ENCODE measurements at regions not wholly inside any gene's neighbourhood (a gene's known extent, or its start where the extent isn't known, plus 50 kb on each side); places are given as distances from the start of the nearest gene placed in this dataset.

GRCh38 chr13:21970918-21971317 lies 300.0 kb downstream of the FGF9 start:
- H3K27ac ChIP-seq (ENCODE audit: low read depth, low read length, poor library complexity, severe bottlenecking) = no peak overlapping the region
- H3K4me1 ChIP-seq (ENCODE audit: insufficient read depth, low read length, severe bottlenecking) = no peaks in the 10 kb centered on the region
- no peaks in the 10 kb centered on the region for H3K36me3 ChIP-seq (ENCODE audit: insufficient read depth, low read length)
- no peak for TF ChIP-seq CTCF (IDR thresholded peaks at IDR 0.05; ENCODE audit: low read length)
- no peak for TF ChIP-seq EZH2 (IDR thresholded peaks at IDR 0.05; ENCODE audit: borderline replicate concordance, low read length)
- no peaks in the 10 kb centered on the region for H4K20me1 ChIP-seq (ENCODE audit: insufficient read depth, low read length)
- no peaks in the 10 kb centered on the region for H3K27me3 ChIP-seq (ENCODE audit: insufficient read depth, low read length)
- no peaks in the 10 kb centered on the region for H3K9me2 ChIP-seq (ENCODE audit: low read depth, low read length)
- H3K9me3 ChIP-seq (ENCODE audit: low read length) = no peaks in the 10 kb centered on the region
- H3F3A ChIP-seq (ENCODE audit: insufficient read depth, low read length) = no peaks in the 10 kb centered on the region
- no peak overlapping the region for H3K9ac ChIP-seq (ENCODE audit: low read length)
- H3K79me2 ChIP-seq (ENCODE audit: insufficient read depth, low read length) = no peaks in the 10 kb centered on the region
- no peak overlapping the region for H3K4me2 ChIP-seq (ENCODE audit: low read length)
- H3K4me3 ChIP-seq (ENCODE audit: low read depth, low read length, poor library complexity, severe bottlenecking) = no peak overlapping the region
- H2AFZ ChIP-seq (ENCODE audit: low read length) = no peak overlapping the region

- Histone ChIP-seq H3K27ac (ENCODE audit: low read depth, low read length, poor library complexity, severe bottlenecking) (no peak overlapping the region), H3K27me3 (ENCODE audit: insufficient read depth, low read length) (no peaks in the 10 kb centered on the region), H3K9me2 (ENCODE audit: low read depth, low read length) (no peaks in the 10 kb centered on the region), H3K9me3 (ENCODE audit: low read length) (no peaks in the 10 kb centered on the region), H2AFZ (ENCODE audit: low read length) (no peak overlapping the region), H4K20me1 (ENCODE audit: insufficient read depth, low read length) (no peaks in the 10 kb centered on the region), H3K36me3 (ENCODE audit: insufficient read depth, low read length) (no peaks in the 10 kb centered on the region), H3K9ac (ENCODE audit: low read length) (no peak overlapping the region), H3K79me2 (ENCODE audit: insufficient read depth, low read length) (no peaks in the 10 kb centered on the region), H3K4me1 (ENCODE audit: insufficient read depth, low read length, severe bottlenecking) (no peaks in the 10 kb centered on the region), H3F3A (ENCODE audit: insufficient read depth, low read length) (no peaks in the 10 kb centered on the region), H3K4me3 (ENCODE audit: low read depth, low read length, poor library complexity, severe bottlenecking) (no peak overlapping the region), H3K4me2 (ENCODE audit: low read length) (no peak overlapping the region)
- TF ChIP-seq CTCF (IDR thresholded peaks at IDR 0.05; ENCODE audit: low read length) (no peak), EZH2 (IDR thresholded peaks at IDR 0.05; ENCODE audit: borderline replicate concordance, low read length) (no peak)
These were observed 301.1 kb downstream of the FGF9 start for GRCh38 chr13:21971662-21972621.

- no peaks in the 10 kb centered on the region for H3K27me3 ChIP-seq (ENCODE audit: insufficient read depth, low read length)
- no peaks in the 10 kb centered on the region for H3K79me2 ChIP-seq (ENCODE audit: insufficient read depth, low read length)
- H4K20me1 ChIP-seq (ENCODE audit: insufficient read depth, low read length) = no peaks in the 10 kb centered on the region
- no peak overlapping the region for H3K4me2 ChIP-seq (ENCODE audit: low read length)
- TF ChIP-seq CTCF (IDR thresholded peaks at IDR 0.05; ENCODE audit: low read length) (no peak), EZH2 (IDR thresholded peaks at IDR 0.05; ENCODE audit: borderline replicate concordance, low read length) (no peak)
- no peak overlapping the region for H3K27ac ChIP-seq (ENCODE audit: low read depth, low read length, poor library complexity, severe bottlenecking)
- no peaks in the 10 kb centered on the region for H3K9me2 ChIP-seq (ENCODE audit: low read depth, low read length)
- no peak overlapping the region for H2AFZ ChIP-seq (ENCODE audit: low read length)
- H3K9ac ChIP-seq (ENCODE audit: low read length) = no peak overlapping the region
- no peak overlapping the region for H3K4me3 ChIP-seq (ENCODE audit: low read depth, low read length, poor library complexity, severe bottlenecking)
- H3K36me3 ChIP-seq (ENCODE audit: insufficient read depth, low read length) = no peaks in the 10 kb centered on the region
- no peaks in the 10 kb centered on the region for H3K9me3 ChIP-seq (ENCODE audit: low read length)
- H3F3A ChIP-seq (ENCODE audit: insufficient read depth, low read length) = no peaks in the 10 kb centered on the region
- H3K4me1 ChIP-seq (ENCODE audit: insufficient read depth, low read length, severe bottlenecking) = no peaks in the 10 kb centered on the region
These were observed 302.7 kb downstream of the FGF9 start for GRCh38 chr13:21973437-21974125.
